Breast epithelium (tissue), 3 donors: ENCODE measurements at regions not wholly inside any gene's neighbourhood (a gene's known extent, or its start where the extent isn't known, plus 50 kb on each side); places are given as distances from the start of the nearest gene placed in this dataset.

Experiments
- POLR2A ChIP-seq: fragments of 450-650 bp; IDR thresholded peaks from one replicate; pipeline ENCODE4 v1.6.1; 2016; ENCODE audit warnings: antibody characterized with exemption, mild to moderate bottlenecking, moderate library complexity
- POLR2AphosphoS5 ChIP-seq, 3 donors: sonication (generic); formaldehyde crosslinking; IDR thresholded peaks; one replicate each; pipeline ENCODE4 v1.6.1; 2017; ENCODE audit warnings: antibody characterized with exemption in 3 of 3
- TF ChIP-seq, protein P1 (sequence below), 3 donors: fragments of 450-650 bp; IDR thresholded peaks; one replicate each; pipeline ENCODE4 v1.5.1; 2016 to 2017; ENCODE audit warnings: antibody characterized with exemption in 3 of 3, mild to moderate bottlenecking in 3 of 3, moderate library complexity in 3 of 3

DNA sequence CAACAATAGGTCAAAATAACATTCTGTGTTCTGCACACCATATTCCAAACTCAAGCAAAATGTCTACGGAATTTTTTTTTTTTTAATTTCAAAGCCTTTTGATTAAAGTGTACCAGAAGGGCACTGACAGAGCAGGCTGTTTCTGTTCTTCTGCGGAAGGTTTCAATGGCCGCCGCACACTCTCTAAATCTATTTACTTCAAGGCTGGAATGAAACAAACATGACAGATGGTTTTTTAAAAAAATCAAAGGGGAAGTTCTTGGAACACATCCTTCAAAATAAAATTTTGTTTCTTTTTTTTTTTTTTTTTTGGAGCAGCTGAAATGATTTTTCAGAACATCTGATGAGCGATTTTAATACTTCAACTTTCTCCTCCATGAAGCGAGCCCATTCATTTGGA is 259.1 kb downstream of the TXNL1 start:
- no peak for TF ChIP-seq POLR2AphosphoS5 (IDR thresholded peaks at IDR 0.05)
- TF ChIP-seq, protein P1, sequence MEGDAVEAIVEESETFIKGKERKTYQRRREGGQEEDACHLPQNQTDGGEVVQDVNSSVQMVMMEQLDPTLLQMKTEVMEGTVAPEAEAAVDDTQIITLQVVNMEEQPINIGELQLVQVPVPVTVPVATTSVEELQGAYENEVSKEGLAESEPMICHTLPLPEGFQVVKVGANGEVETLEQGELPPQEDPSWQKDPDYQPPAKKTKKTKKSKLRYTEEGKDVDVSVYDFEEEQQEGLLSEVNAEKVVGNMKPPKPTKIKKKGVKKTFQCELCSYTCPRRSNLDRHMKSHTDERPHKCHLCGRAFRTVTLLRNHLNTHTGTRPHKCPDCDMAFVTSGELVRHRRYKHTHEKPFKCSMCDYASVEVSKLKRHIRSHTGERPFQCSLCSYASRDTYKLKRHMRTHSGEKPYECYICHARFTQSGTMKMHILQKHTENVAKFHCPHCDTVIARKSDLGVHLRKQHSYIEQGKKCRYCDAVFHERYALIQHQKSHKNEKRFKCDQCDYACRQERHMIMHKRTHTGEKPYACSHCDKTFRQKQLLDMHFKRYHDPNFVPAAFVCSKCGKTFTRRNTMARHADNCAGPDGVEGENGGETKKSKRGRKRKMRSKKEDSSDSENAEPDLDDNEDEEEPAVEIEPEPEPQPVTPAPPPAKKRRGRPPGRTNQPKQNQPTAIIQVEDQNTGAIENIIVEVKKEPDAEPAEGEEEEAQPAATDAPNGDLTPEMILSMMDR (IDR thresholded peaks at IDR 0.05), result no peak
- TF ChIP-seq POLR2A, result no peak
